Fibroblast of peridontal ligament (primary cell): ENCODE measurements at regions not wholly inside any gene's neighbourhood (a gene's known extent, or its start where the extent isn't known, plus 50 kb on each side); places are given as distances from the start of the nearest gene placed in this dataset.
"Not testable (repeated sequence)": the region's sequence is repeated elsewhere in the genome, so short reads cannot be mapped to it uniquely, and the experiment has no call there.

Experiments used
- DNase-seq: peaks from one replicate; pipeline ENCODE4 v3.0.0-alpha.2; 2010; ENCODE audit errors: extremely low read depth

GRCh38 chr11:110874437-110875030, 162.3 kb upstream of the ARHGAP20 start:
- DNase-seq, result no peak

GRCh38 chr11:110873975-110874374, 161.7 kb upstream of the ARHGAP20 start:
- DNase-seq, result no peak

GRCh38 chr11:110870816-110871522, 158.7 kb upstream of the ARHGAP20 start:
- no peak for DNase-seq

GRCh38 chr11:110867951-110868350, 155.7 kb upstream of the ARHGAP20 start:
- DNase-seq, result no peak

- DNase-seq, result peak; percentile 35
Observed at GRCh38 chr11:110866081-110866480, 153.8 kb upstream of the ARHGAP20 start.

- no peak for DNase-seq
Observed at GRCh38 chr11:110862407-110862806, 150.2 kb upstream of the ARHGAP20 start.

GRCh38 chr11:110860461-110860860, 148.2 kb upstream of the ARHGAP20 start:
- no peak for DNase-seq

GRCh38 chr11:110859998-110860397, 147.8 kb upstream of the ARHGAP20 start:
- no peak for DNase-seq

- no peak for DNase-seq
Observed at GRCh38 chr11:110859240-110859840, 147.1 kb upstream of the ARHGAP20 start.

- peak; percentile 20 for DNase-seq
Observed at GRCh38 chr11:110858547-110858921, 146.3 kb upstream of the ARHGAP20 start.

GRCh38 chr11:110857892-110858546, 145.8 kb upstream of the ARHGAP20 start:
- DNase-seq, result peak; percentile 65

GRCh38 chr11:110856996-110857812, 145.0 kb upstream of the ARHGAP20 start:
- peak; percentile 73 for DNase-seq

- no peak for DNase-seq
Observed at GRCh38 chr11:110856340-110856739, 144.1 kb upstream of the ARHGAP20 start.

GRCh38 chr11:110855191-110855590, 143.0 kb upstream of the ARHGAP20 start:
- peak; percentile 43 for DNase-seq

- no peak for DNase-seq
Observed at GRCh38 chr11:110852921-110853490, 140.8 kb upstream of the ARHGAP20 start.

- DNase-seq, result peak; percentile 15
Observed at GRCh38 chr11:110850846-110851245, 138.6 kb upstream of the ARHGAP20 start.

GRCh38 chr11:110843053-110843452, 130.8 kb upstream of the ARHGAP20 start:
- DNase-seq, result not testable (repeated sequence)

- no peak for DNase-seq
Observed at GRCh38 chr11:110838808-110839207, 126.6 kb upstream of the ARHGAP20 start.

GRCh38 chr11:110837603-110838002, 125.4 kb upstream of the ARHGAP20 start:
- no peak for DNase-seq

- no peak for DNase-seq
Observed at GRCh38 chr11:110835106-110835505, 122.9 kb upstream of the ARHGAP20 start.

GRCh38 chr11:110833033-110833484, 120.8 kb upstream of the ARHGAP20 start:
- peak; percentile 58 for DNase-seq
